Activated T-cell treated with anti-CD3 and anti-CD28 coated beads for 24 hours (primary cell): ENCODE measurements at regions not wholly inside any gene's neighbourhood (a gene's known extent, or its start where the extent isn't known, plus 50 kb on each side); places are given as distances from the start of the nearest gene placed in this dataset.
"Not testable (repeated sequence)": the region's sequence is repeated elsewhere in the genome, so short reads cannot be mapped to it uniquely, and the experiment has no call there.

ENCODE experiments used
- DNase-seq: peaks from one replicate; pipeline ENCODE4 v3.0.0-alpha.2; 2020; ENCODE audit warnings: low read depth

DNA sequence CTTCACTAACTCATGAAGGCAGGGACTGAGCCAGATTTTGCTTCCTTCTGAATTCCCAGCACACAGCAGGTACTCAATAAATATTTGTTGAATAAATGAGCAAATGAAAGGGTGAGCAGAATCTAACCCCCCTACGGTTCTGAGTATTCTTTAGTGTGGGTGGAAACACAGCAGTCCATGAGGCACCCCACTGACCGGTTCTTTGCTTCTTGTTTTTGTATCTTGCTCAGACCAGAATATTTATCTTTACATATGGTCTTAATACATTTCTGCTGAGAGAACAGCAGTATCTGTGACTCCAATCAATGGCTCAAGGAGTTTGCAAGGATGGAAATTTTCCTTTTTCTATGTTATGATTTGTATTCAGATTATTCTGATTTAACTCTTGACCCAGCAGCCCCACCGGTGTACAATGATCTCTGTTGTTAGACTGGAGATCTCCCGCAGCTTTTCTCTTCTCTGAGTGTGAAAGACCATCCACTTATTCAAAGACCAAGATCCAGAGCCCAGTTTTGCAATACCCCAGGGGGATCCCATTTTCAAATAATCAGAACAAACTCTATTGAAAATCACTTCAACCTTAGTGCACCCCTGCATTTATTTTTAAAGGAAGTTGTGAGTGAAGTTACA lies 506.5 kb upstream of the TNP1 start:
- DNase-seq, result no peak

DNA sequence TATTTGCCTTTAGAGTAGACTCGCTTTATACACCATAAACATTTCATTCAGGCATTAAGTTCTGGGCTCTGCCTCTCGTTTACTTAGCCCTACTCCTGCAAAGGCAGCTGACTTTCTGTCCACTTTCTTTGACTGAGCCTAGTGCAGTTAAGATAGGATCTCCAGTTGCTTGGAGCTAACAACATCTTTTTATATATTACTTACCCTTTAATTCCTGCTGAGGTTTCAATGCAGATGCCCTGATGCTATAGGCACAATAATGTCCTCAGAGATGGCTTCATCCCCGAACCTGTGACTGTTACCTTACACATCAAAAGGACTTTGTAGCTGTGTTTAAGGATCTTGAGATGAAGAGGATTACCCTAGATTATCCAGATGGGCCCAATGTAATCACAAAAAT lies 505.8 kb upstream of the TNP1 start:
- no peak for DNase-seq

DNA sequence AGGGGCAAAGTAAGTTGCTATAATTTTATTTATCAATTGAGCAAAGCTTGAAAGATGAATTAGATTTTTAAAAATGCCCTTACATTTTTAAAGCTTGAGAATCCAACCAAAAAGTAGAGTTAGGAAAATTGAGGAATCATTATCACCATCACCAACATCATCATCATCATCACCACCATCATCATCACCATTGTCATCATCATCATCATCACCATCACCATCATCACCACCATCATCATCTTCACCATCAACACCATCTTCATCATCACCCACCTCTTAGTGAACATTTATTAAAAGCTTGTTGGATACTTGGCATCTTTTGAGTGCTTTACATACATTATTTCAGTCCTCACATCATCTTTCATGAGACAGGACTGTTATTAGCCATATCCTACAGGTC lies 504.4 kb upstream of the TNP1 start:
- no peak for DNase-seq

DNA sequence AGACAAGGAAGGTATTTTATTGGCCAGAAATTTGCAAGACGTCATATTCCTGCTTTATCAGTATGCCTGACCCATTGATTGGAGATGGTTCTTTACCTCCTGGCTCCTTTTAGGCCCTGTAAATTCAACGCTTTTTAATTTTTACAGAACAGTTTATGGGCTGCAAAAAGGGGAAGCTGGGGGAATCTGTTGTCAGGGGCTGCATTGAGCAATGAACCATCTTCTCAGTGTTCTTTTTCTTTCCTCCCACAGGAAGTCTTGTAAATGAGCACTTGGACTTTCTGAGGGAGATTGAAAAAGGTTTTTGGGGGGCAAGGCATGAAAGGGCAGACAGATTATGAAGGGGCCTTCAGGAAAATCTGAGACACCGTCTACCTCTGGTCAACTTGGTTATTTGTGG lies 503.6 kb upstream of the TNP1 start:
- DNase-seq, result no peak

DNA sequence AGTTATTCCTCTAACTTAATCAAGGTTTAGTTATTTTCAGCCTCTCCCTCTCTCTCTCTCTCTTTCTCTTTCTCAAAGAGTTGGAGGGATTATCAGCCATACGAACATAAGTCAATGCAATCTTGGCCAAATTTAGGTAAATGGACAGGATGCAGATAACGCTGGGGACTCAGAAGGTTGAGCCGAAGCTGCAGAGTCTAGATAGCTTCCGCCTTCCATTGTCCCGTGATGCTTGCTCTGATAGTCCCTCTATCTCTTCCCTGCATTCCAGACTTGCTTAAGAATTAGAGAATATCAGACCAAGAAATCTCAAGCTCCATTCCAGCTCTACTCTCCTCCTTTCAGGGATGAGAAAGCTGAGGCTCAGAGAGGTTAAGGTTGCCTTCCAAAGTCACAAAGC lies 502.8 kb upstream of the TNP1 start:
- DNase-seq, result no peak

DNA sequence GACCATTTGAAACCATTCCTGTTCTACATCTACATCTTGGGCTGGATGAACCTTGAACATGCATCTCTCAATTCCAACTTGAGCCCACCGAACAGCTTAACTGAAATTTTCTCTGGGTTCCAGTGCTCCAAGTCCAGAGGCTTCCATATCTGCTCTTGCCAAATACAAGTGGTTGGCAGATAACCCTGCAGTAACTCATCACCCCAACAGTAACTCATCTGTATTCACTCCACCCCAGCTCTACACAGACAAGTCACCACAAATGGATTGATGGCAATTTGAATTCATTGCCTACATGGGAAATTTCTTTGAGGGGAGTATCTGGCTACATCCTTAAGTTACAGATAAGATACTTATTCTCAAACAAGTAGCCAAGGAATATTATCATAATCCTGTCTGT lies 502.4 kb upstream of the TNP1 start:
- no peak for DNase-seq

DNA sequence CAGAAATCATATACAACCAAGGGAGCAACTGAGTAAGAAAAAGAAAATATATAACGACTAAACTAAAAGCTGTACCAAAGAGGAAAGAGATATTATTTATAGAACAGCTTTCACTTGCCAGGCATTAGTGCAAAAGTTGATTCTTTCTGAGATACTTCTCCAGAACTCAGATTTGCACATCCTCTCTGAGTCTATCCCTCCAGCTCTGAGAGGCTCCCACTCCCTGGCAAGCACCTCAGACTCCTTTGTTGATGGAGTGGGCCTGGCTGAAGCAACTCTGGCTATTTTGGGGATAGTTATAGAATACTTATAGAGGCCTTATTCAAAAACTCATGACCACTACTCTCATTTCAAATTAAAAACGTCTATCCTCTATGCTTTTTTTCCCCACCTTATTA lies 501.6 kb upstream of the TNP1 start:
- no peak for DNase-seq

DNA sequence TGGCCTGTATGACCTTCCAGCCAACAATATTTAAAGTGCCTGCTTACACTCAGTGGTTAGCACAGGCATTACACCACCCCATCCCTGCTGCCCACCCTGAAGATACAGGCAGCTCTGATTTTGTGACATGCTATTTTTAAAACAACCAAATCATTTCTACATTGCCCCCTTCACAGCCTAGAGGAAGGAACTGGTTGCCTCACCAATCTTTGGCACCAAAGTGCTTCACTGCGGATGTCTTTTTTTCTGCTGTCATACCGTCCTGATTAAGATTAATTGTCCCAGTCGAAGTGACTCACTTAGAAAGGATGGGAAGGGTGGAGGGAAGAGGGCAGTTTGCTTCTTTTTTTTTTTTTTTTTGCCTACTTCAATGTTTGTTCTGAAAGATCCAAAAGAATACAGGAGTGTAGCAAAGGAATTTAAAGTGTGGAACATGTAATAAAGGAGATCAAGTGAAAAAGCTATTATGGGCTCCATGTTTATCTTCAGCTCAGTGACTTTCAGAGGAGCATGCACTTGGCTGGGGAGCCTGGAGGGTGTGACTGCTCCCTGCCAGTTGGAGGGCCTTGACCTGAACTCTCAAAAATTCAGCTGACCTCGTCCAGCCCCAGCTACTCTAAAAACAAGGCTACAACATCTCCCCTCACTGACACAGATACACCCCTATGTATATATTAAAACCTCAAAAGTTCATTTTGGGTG lies 501.1 kb upstream of the TNP1 start:
- no peak for DNase-seq

DNA sequence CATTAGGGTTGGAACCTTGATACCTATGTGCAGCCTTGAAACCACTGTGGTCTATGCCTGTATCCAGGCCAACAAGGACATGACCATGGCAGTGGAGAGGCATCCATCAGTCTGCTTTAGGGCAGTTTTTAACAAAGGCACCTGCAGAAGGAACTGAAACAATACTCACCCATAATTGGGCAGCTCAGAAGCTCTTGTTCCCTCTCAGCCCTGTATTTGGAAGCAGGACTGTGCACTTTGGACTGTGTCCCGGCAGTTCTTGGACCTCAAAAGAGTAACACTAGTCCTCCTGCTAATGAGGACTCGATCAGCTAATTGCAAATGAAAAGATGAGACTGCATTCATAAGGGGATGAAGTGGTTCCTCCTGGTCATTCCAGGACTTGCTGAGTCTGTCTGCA lies 500.2 kb upstream of the TNP1 start:
- DNase-seq, result no peak

DNA sequence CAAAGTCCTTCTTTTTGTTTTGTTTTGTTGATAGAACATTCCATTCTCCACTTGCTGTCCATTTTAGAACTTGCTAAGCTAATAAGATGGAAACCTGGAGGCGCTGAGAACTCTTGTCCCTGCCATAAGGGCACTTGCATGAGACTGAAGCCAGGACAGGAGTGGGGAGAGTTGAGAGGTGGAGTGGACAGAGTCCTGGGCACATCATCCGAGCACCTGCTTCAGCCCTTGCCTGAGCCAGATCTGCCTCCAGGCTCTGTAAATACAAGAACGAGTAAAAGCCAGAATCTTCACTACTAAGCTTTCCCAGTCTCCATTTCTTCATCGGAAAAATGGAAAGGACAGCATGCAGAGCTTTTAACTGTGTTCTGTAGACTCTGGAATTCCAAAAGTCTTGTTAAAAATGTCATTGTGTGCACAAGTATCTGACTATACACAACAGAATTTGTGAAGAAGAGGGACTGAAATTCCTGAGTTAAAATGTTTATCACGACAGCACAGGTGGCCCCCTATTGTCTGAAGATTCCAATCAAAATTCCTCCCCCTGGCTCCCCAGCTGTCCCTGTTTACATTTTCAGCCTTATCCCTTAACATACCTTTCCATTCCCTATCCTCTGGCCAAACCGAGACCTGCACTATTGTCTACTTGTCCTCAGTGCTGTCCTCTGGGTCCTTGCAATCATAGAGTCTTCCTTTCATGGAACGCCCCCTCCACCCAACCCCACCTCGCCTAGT lies 498.2 kb upstream of the TNP1 start:
- no peak for DNase-seq

DNA sequence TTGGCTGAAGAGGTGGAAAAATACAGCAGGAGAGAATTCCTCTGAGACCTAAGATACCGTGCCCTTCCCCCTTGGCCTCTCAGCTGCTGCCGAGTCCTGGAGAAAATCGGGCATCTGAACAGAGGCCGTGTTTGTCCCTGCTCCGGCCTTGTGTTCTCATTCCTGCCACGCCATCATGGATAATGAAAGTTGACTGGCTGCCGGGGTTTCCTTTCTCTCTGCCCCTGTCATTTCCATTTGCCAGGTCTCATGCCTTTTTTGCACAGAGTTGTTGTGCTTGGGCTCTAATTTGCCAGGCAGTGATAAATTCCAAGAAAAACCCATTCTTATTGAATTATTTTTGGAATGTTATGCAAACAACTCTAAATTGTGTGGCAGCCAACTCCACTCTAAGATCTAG lies 496.9 kb upstream of the TNP1 start:
- no peak for DNase-seq

DNA sequence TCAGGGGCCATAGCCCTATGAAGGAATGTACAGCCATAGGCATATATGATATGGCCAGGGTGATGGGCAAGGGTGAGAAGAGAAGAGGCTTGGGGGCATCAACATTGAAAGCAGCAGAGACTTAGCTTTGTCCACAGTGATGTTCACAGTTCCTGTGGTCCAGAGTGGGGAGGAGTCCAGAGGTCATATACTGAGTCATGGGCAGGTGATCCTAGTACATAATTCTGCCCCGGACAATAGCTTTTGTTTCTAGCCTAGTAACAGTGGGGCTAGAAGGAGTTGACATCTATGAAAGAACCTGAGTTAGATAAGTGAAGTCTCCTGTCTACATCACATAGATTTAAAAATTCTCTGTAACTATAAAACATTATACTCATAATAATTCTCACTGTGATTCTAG lies 496.3 kb upstream of the TNP1 start:
- no peak for DNase-seq

DNA sequence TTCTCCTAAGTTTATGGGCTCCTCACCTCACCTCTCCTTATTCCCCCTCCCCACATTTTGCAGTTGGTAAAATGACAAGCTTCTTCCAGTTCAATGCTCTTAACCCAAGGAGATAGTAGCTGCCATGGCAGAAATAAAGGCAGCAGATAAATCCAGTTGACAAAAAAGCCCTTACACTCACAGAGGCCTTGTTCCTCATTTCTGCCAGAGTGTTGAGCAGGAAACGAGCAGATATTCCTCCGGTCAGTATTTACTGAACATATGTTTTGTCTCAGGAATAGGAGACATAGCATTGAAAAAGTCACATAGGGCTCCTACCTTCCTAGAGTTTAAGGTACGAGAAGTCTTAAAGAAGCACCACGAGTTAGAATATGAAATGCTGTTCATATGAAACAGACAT lies 493.7 kb upstream of the TNP1 start:
- no peak for DNase-seq

DNA sequence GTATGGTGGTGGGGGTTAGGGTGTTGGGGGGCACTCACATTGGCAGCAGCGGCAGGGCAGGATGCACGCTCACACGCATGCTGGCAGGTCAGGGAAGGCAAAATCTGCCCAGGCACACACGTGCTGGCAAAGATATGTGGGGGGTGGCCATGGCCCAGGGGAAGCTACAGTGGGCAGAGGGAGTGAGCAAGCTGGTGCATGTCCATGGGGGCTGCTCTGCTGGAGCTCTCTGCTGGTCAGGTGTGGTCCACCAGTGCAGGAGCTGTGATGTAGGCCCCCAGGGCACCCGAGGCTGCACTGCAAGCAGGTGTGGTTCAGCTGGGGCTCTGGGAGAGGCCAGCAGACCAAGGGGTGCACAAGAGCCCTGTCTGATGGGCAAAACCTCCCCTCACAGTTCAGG lies 491.5 kb upstream of the TNP1 start:
- DNase-seq, result no peak

DNA sequence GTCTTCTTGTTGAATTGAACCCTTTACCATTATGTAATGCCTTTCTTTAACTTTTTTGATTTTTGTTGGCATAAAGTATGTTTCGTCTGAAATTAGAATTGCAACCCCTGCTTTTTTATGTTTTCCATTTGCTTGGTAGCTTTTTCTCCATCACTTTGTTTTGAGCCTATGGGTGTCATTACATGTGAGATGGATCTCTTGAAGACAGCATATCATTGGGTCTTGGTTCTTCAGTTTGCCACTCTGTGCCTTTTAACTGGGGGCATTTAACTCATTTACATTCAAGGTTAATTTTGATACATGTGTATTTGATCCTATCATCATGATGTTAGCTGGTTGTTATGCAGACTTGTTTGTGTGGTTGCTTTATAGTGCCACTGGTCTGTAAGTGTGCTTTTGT lies 489.4 kb upstream of the TNP1 start:
- no peak for DNase-seq

DNA sequence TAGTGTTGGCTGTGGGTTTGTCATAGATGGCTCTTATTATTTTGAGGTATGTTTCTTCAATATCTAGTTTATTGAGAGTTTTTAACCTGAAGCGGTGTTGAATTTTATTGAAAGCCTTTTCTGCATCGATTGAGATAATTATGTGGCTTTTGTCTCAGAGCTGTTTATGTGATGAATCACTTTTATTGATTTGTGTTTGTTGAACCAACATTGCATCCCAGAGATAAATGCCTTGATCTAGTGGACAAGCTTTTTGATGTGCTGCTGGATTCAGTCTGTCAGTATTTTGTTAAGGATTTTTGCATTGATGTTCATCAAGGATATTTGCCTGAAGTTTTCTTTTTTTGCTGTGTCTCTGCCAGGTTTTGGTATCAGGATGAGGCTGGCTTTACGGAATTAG lies 487.8 kb upstream of the TNP1 start:
- not testable (repeated sequence) for DNase-seq

DNA sequence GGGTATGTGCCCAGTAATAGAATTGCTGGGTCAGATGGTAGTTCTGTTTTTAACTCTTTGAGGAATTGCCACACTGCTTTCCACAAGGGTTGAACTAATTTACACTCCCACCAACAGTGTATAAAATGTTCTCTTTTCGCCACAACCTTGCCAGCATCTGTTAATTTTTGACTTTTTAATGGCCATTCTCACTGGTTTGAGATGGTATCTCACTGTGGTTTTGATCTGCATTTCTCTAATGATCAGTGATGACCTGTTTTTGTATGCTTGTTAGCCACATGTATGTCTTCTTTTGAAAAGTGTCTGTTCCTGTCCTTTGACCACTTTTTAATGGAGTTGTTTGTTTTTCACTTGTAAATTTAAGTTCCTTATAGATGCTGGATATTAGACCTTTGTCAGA lies 486.2 kb upstream of the TNP1 start:
- DNase-seq, result not testable (repeated sequence)

DNA sequence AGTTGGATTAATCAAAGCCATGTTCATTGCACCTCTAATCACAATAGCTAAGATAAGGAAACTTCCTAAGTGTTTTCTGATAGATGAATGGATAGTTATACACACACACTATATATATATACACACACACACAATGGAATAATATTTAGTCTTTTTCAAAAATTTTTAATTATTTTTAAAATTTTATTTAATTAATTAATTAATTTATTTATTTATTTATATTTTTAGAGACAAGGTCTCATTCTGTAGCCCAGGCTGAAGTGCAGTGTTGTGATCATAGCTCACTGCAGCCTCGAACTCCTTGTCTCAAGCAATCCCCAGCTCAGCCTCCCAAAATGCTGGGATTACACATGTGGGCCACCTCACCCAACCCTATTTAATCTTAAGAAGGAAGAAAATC lies 481.0 kb upstream of the TNP1 start:
- DNase-seq, result no peak

DNA sequence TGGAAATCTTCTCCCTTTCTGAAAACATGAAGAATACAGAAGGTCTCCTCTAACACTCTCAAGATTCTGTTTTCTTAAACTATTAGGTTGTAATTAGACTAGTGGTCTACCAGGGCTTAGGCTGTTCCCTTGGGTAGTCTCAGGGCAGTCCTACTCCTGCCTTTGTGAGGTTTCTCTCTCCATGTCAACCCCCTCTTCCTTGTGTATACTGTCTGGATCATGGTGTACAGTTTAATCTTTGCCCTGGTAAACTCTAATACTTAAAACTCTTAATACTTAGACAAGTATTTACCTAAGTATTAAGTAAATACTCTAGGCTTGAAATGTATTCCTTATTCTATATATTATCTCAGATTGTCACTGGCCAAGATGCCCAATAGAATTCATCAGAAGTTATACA lies 480.3 kb upstream of the TNP1 start:
- no peak for DNase-seq

DNA sequence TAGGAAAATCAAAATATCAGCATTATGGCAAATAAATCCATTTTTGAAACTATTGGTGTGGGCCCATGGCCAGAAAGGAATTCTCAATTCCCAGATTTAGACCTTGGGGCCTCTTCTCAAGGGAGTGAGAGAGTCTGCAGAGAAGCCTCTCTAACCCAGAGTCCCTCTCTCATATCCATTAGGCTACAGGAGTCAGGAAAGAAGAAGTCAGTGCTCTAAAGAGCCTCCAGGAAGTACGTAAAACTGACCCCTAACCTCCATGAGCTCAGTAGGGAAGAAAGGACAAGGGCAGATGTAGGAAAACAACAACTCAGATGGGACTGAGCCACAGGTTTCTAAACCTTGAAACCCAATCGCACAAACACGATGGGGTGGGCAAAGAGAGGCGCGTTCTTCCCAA lies 479.9 kb upstream of the TNP1 start:
- DNase-seq, result no peak

DNA sequence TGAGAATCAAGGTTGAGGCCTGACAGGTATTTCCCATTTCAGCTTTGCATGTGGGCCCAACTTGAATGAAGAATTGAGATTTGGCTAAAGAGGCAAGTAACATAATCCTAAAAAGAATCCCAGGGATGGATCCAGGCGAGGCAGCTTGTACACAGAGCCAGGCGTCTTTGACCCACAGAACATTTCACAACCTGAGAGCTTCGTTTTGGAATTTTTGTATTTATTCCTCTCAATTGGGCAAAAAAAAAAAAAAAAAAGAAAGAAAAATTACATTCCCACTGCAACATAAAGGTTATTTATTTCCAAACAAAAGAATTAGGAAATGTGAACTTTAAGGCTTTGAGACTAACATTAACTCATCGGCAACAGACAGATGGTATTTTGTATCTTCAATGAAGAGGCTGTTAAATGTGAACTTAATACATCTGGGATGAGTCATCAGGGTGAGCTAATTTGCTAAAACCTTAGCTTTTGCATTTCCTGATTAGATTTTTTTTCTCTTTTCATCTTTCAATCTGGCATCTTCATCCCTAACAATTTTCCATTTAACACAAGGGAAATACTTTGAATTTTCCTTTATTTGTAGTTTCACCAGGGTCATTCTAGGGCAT lies 478.5 kb upstream of the TNP1 start:
- no peak for DNase-seq

DNA sequence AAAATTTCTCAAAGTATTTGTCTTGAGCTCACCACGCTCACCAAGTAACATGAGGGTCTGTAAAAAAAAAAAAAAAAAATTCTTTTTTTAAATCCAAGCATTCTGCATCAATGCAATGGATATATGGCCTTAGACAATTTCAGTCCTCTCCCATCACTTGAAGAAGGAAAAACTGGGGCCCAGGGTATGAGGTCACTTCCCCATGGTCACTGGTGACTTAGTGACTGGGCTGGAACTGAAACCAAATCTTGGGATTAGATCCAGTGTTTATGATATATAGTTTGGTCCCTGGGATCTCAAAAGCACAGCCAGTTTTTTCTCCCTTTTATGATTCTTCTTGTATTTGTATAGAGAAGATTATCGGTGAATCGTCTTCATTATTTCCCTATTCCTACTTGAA lies 477.9 kb upstream of the TNP1 start:
- no peak for DNase-seq

DNA sequence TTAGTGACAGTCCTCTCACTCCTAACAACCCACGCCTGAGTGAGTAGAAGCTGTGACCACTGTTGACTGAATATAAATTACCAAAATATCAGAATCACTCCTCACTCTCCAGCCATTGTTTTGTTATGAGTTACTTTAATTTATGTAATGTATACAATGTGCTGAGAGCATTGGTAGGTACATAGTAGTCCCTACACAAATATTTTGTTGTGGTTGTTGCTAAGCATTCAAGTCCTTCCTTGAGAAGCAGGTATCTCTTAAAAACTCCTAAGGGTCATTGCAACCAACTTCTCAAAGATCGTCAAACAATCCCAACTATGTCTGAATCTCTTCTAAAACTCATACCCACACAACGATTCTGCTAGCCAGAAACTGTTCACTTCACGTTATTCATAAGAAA lies 476.8 kb upstream of the TNP1 start:
- no peak for DNase-seq
